ENCODE measurements at regions not wholly inside any gene's neighbourhood (a gene's known extent, or its start where the extent isn't known, plus 50 kb on each side); places are given as distances from the start of the nearest gene placed in this dataset.

DNA sequence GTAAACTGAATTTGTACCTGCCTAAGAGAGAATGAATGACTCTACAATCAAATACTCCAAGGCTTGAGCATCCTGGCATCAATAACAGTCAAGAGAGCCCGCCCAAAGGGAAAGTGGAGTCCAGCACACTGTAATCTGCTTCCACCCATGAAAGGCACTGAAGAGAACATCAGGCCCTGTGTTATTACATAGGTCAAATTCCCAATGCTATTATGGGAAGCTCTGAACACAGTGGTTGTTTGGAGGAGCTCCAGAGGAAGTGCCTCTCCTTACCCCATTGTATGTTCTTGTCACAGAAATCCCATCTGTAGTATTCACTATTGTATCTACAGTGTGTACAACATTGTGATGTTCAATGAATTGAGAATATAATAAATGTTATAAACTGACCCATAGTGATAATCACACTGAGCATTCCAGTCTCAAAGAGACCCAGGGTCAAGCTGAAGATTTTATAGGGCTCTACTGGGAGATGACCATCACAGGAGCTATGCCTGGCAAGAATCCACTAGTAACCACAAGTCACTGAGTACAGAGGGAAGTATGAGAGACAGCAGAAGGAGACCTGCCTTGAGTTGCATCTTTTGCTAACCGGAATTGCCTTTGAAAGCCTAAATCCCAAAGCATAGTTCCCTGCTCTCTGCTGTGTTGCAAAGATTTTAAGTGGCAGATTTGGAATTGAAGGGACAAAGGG is 446.7 kb downstream of the GJA1 start:
- TF ChIP-seq, protein P1, sequence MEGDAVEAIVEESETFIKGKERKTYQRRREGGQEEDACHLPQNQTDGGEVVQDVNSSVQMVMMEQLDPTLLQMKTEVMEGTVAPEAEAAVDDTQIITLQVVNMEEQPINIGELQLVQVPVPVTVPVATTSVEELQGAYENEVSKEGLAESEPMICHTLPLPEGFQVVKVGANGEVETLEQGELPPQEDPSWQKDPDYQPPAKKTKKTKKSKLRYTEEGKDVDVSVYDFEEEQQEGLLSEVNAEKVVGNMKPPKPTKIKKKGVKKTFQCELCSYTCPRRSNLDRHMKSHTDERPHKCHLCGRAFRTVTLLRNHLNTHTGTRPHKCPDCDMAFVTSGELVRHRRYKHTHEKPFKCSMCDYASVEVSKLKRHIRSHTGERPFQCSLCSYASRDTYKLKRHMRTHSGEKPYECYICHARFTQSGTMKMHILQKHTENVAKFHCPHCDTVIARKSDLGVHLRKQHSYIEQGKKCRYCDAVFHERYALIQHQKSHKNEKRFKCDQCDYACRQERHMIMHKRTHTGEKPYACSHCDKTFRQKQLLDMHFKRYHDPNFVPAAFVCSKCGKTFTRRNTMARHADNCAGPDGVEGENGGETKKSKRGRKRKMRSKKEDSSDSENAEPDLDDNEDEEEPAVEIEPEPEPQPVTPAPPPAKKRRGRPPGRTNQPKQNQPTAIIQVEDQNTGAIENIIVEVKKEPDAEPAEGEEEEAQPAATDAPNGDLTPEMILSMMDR (conservative IDR thresholded peaks at IDR 0.05; ENCODE audit: low read depth, low read length), result no peak
- DNase-seq (ENCODE audit: low read depth), result peak; percentile 94

DNA sequence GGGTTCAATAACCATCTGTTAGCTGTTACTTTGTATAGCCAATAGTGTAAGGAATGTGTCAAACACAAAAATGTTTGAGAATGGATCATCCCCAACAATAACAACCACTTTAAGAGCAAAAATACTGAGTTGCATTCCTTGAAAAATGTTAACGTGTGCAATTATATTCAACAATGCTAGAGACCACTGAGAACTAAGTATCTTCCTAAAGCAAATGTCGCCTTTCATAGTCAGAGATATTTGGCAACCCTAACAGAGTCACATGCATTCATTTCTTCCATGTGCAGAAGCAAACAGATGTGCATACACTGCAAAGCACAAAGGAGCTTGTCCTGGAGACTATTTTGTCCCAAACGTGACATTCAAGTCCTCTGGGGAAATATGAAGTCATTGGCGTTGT is 448.6 kb downstream of the GJA1 start:
- TF ChIP-seq, protein P1 (conservative IDR thresholded peaks at IDR 0.05; ENCODE audit: low read depth, low read length), result no peak
- H3K4me3 ChIP-seq (ENCODE audit: low read depth, low read length), result no peak overlapping the region
- DNase-seq (ENCODE audit: low read depth), result peak; percentile 70

More for the DNA sequence above, 446.7 kb downstream of the GJA1 start:
- no peak overlapping the region for H3K4me3 ChIP-seq (ENCODE audit: low read depth, low read length)

DNA sequence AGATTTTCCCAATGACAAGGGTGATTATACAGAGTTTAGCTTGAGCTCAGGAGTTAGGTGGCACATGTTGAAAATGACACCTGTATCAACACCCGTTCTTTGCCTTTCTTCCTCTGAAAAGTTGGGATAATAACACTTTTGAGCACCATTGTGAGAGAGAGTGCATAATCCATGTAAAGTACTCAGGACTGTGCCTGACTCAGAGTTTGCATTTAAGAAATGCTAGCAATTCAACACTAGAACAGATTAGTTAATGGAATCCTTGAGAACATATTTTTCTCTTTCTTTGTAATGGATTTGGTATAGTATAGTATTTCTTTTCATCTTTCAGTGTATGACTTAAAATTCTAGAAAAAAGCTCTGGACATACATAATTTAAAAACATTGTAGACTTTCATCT is 449.2 kb downstream of the GJA1 start:
- TF ChIP-seq, protein P1 (conservative IDR thresholded peaks at IDR 0.05; ENCODE audit: low read depth, low read length), result no peak
- peak; percentile 44 for DNase-seq (ENCODE audit: low read depth)
- H3K4me3 ChIP-seq (ENCODE audit: low read depth, low read length), result no peak overlapping the region

GRCh38 chr6:121885399-121886152 is 450.1 kb downstream of the GJA1 start:
- TF ChIP-seq, protein P1 (conservative IDR thresholded peaks at IDR 0.05; ENCODE audit: low read depth, low read length), result no peak
- no peak overlapping the region for H3K4me3 ChIP-seq (ENCODE audit: low read depth, low read length)
- DNase-seq (ENCODE audit: low read depth), result peak; percentile 63

GRCh38 chr6:121886223-121886830 is 450.9 kb downstream of the GJA1 start:
- TF ChIP-seq, protein P1 (conservative IDR thresholded peaks at IDR 0.05; ENCODE audit: low read depth, low read length), result no peak
- DNase-seq (ENCODE audit: low read depth), result peak; percentile 79
- no peak overlapping the region for H3K4me3 ChIP-seq (ENCODE audit: low read depth, low read length)

- TF ChIP-seq, protein P1 (conservative IDR thresholded peaks at IDR 0.05; ENCODE audit: low read depth, low read length), result no peak
- no peak overlapping the region for H3K4me3 ChIP-seq (ENCODE audit: low read depth, low read length)
- no peak for DNase-seq (ENCODE audit: low read depth)
These were observed 452.3 kb downstream of the GJA1 start for GRCh38 chr6:121887724-121888123.

Data from choroid plexus epithelial cell (primary cell).